Heart right ventricle (tissue), 16 donors: ENCODE measurements at regions not wholly inside any gene's neighbourhood (a gene's known extent, or its start where the extent isn't known, plus 50 kb on each side); places are given as distances from the start of the nearest gene placed in this dataset.

ENCODE experiments used
- ATAC-seq, 8 donors: fragments of 200-7000 bp; cut with Tn5 transposase; one replicate each; pipeline ENCODE4 v1.9.1; 2020; ENCODE audit warnings: mild to moderate bottlenecking in 8 of 8, moderate library complexity in 8 of 8, moderate number of reproducible peaks in 1 of 8
- DNase-seq, 2 donors: peaks; one replicate each; pipeline ENCODE4 v3.0.0-alpha.2; 2020
- H3K27ac ChIP-seq, 10 donors: fragments of 200-600 bp; sonication (generic) in 2 of 10; one replicate each; pipeline versions ENCODE4 v1.5.0 to v1.8.0; 2020 to 2022; ENCODE audit warnings: mild to moderate bottlenecking in 3 of 10
- H3K27me3 ChIP-seq, 7 donors: fragments of 200-600 bp; one replicate each; pipeline ENCODE4 v1.8.0; 2021 to 2022; ENCODE audit warnings: mild to moderate bottlenecking in 2 of 7
- H3K36me3 ChIP-seq, 9 donors: fragments of 200-600 bp; sonication (generic) in 1 of 9; one replicate each; pipeline versions ENCODE4 v1.5.0 to v1.8.0; 2020 to 2022; ENCODE audit warnings: mild to moderate bottlenecking in 2 of 9
- H3K4me1 ChIP-seq, 9 donors: fragments of 200-600 bp; sonication (generic) in 1 of 9; one replicate each; pipeline versions ENCODE4 v1.5.0 to v1.8.0; 2020 to 2022; ENCODE audit warnings: mild to moderate bottlenecking in 4 of 9
- H3K4me3 ChIP-seq, 10 donors: fragments of 200-600 bp; sonication (generic) in 2 of 10; one replicate each; pipeline versions ENCODE4 v1.5.0 to v1.8.0; 2020 to 2022; ENCODE audit warnings: mild to moderate bottlenecking in 7 of 10, moderate library complexity in 2 of 10
- H3K9me3 ChIP-seq, 11 donors: fragments of 200-600 bp in 10 of 11; sonication (generic) in 2 of 11; one replicate each; pipeline versions ENCODE4 v1.5.0 to v1.8.0; 2013 to 2022; ENCODE audit warnings: mild to moderate bottlenecking in 2 of 11, control low read depth in 1 of 11, moderate library complexity in 1 of 11
- CTCF ChIP-seq, 9 donors: fragments of 200-600 bp; sonication (generic) in 2 of 9; IDR thresholded peaks; one replicate each; pipeline versions ENCODE4 v1.5.0 to v1.8.0; 2021 to 2022; ENCODE audit warnings: antibody characterized with exemption in 9 of 9, mild to moderate bottlenecking in 5 of 9, moderate library complexity in 1 of 9
- WGBS, 2 donors: extraction: QIAGEN DNeasy Blood & Tissue Kit; methylation state at CpG; one replicate each; pipeline ENCODE4 v1.1.7; 2013; ENCODE audit warnings: inconsistent platforms in 1 of 2; 5-methylcytosine and 5-hydroxymethylcytosine counted together
- intact Hi-C, 10 donors: fragments of 100-400 bp; cut with DNase I; formaldehyde crosslinking; loops; one replicate each; pipeline versions ENCODE4 v1.11.1 to v1.14.2; 2022
- donor health status: Arrhythmogenic right ventricular cardiomyopathy.
- donor health status: ischemic (EF 13 %, LVEDD 7.1; RV severe dilation, severe dysfunction).
- donor health status: healthy with polysubstance abuse.
- donor health status: DM: no; HTN: yes; CAD: no.
- donor health status: DM: no; HTN: no; CAD: no.
- donor health status: ischemic (EF 25% LVEDD 6.9; RV normal size, moderate dysfunction).
- donor health status: ischemic (EF 25% LVEDD 5.7; RV mildly dilated, moderate dysfunction).
- donor health status: healthy.
- donor health status: DM: yes; HTN: yes; CAD: no.
- donor health status: Ischemic cardiomyopathy.
- donor health status: ischemic (EF 35%, LVEDD 5.7; RV mildly dilated, moderate dysfunction).
- donor health status: nonischemic (EF 11% LVEDD 7.7; RV severe dilation, severe dysfunction).
- donor health status: DM: yes; HTN: yes; CAD: no.
- donor health status: PGD.
- donor health status: ischemic (EF 29% LVEDD 5.4; RV normal size, mild dysfunction).
- donor health status: nonischemic (EF 23%, LVEDD 6.1; RV moderate dilation, normal function).

DNA sequence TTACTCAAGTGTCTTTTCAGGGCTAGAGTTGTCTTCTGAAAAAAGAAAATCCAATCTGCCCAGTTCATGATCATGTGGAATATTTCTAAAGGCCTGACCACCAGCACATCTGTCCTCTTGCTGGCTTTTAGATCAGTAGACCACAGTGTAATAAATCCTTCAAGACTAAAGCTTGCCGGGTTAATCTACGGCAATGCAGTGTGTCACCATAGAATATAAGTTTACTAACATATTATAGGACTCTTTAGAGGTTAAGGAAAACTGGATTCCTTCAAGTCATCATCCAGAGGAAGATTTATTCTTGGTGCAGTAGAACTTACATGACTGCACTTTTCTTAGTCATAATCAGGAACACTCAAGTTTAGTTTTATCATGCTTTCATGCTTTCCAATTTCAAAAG is 349.5 kb downstream of the SEMA3D start:
- H3K27ac ChIP-seq = no peak overlapping the region
- ATAC-seq = no peak
- H3K4me1 ChIP-seq = no peaks in the 10 kb centered on the region
- DNase-seq = no peak
- H3K36me3 ChIP-seq = no peaks in the 10 kb centered on the region
- intact Hi-C loops = no loop called here
- 82 to 90% methylated on average over 2 of the region's 2 CpGs for WGBS, 2 donors
- no peak for TF ChIP-seq CTCF (IDR thresholded peaks at IDR 0.05)
- no peak overlapping the region for H3K4me3 ChIP-seq
- no peaks in the 10 kb centered on the region for H3K27me3 ChIP-seq
- no peaks in the 10 kb centered on the region for H3K9me3 ChIP-seq

- Histone ChIP-seq H3K9me3 (no peaks in the 10 kb centered on the region), H3K4me3 (no peak overlapping the region), H3K27ac (no peak overlapping the region), H3K27me3 (no peaks in the 10 kb centered on the region), H3K4me1 (no peaks in the 10 kb centered on the region), H3K36me3 (no peaks in the 10 kb centered on the region)
- DNase-seq (no peak), ATAC-seq (no peak)
- intact Hi-C loops = loop anchor here in 1 of 10 donors (10.0 kb wide), 1 partner anchor 55 kb away; no protein-coding TSS in a partner anchor
- no peak for TF ChIP-seq CTCF (IDR thresholded peaks at IDR 0.05)
These were observed 357.1 kb downstream of the SEMA3D start for GRCh38 chr7:84829719-84830118.

DNA sequence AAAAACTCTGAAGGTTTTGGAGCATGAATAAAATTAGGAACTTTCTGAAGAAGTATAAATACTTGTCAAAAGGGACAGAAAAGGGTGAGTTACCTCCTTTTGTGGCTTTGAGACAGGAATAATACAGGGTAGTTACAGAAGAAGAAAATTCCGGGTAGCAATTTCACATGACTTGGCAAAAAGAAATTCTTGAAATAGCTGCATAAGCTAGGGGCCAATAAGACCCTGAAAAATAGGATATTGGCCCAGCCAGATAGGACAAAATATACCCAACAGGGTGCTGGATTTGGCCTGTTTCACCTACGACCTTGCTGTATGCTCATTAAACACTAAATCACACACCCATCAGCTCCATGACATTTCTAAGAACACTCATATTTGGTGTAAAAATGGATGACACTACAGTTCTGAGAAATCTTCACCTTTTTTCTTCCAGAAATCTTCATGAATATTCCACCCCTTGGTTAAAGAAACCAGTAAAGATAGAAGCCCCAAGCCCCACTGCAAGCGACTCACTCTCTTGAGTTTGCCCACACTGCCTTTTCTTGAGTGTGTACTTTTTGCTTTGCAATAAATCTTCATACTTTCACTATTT is 362.7 kb downstream of the SEMA3D start:
- TF ChIP-seq CTCF (IDR thresholded peaks at IDR 0.05) = no peak
- Histone ChIP-seq H3K27ac (no peak overlapping the region), H3K9me3 (no peaks in the 10 kb centered on the region), H3K36me3 (no peaks in the 10 kb centered on the region), H3K4me1 (no peaks in the 10 kb centered on the region), H3K27me3 (no peaks in the 10 kb centered on the region), H3K4me3 (no peak overlapping the region)
- DNase-seq = no peak
- intact Hi-C loops = loop anchor here in 1 of 10 donors (10.0 kb wide), 1 partner anchor 61 kb away; no protein-coding TSS in a partner anchor
- no peak for ATAC-seq
- 91 to 94% methylated on average over 3 of the region's 3 CpGs for WGBS, 2 donors

GRCh38 chr7:84823530-84823929 is 363.3 kb downstream of the SEMA3D start:
- H3K9me3 ChIP-seq = no peaks in the 10 kb centered on the region
- DNase-seq (no peak), ATAC-seq (no peak)
- 76 to 82% methylated on average over 2 of the region's 2 CpGs for WGBS, 2 donors
- intact Hi-C loops = loop anchor here in 1 of 10 donors (10.0 kb wide), 1 partner anchor 61 kb away; no protein-coding TSS in a partner anchor
- no peak for TF ChIP-seq CTCF (IDR thresholded peaks at IDR 0.05)
- H3K36me3 ChIP-seq = no peaks in the 10 kb centered on the region
- H3K27me3 ChIP-seq = no peaks in the 10 kb centered on the region
- no peak overlapping the region for H3K27ac ChIP-seq
- H3K4me1 ChIP-seq = no peaks in the 10 kb centered on the region
- H3K4me3 ChIP-seq = no peak overlapping the region
